Parathyroid adenoma (tissue), 2 donors: ENCODE measurements at regions not wholly inside any gene's neighbourhood (a gene's known extent, or its start where the extent isn't known, plus 50 kb on each side); places are given as distances from the start of the nearest gene placed in this dataset.

Experiments
- H2AFZ ChIP-seq: fragments of 300-600 bp; sonication (generic); one replicate; pipeline ENCODE4 v1.7.0; 2017; ENCODE audit warnings: antibody characterized with exemption, mild to moderate bottlenecking
- H3K27ac ChIP-seq: fragments of 300-600 bp; sonication (generic); one replicate; pipeline ENCODE4 v1.7.0; 2017
- H3K27me3 ChIP-seq: fragments of 300-600 bp; sonication (generic); one replicate; pipeline ENCODE4 v1.7.0; 2017; ENCODE audit warnings: low read length; ENCODE audit not compliant: control insufficient read depth, insufficient read depth
- H3K36me3 ChIP-seq: fragments of 300-600 bp; sonication (generic); one replicate; pipeline ENCODE4 v1.7.0; 2017; ENCODE audit warnings: low read length; ENCODE audit not compliant: control insufficient read depth, insufficient read depth
- H3K4me1 ChIP-seq: fragments of 300-600 bp; sonication (generic); one replicate; pipeline ENCODE4 v1.7.0; 2017; ENCODE audit warnings: control low read depth
- H3K4me2 ChIP-seq: fragments of 300-600 bp; sonication (generic); one replicate; pipeline ENCODE4 v1.7.0; 2017; ENCODE audit warnings: low read length
- H3K4me3 ChIP-seq: fragments of 300-600 bp; sonication (generic); one replicate; pipeline ENCODE4 v1.7.0; 2017; ENCODE audit warnings: low read depth, low read length
- H3K79me2 ChIP-seq: fragments of 300-600 bp; sonication (generic); one replicate; pipeline ENCODE4 v1.7.0; 2017; ENCODE audit warnings: control low read depth
- H3K9ac ChIP-seq: fragments of 300-600 bp; sonication (generic); one replicate; pipeline ENCODE4 v1.7.0; 2017; ENCODE audit warnings: mild to moderate bottlenecking
- H3K9me3 ChIP-seq: fragments of 300-600 bp; sonication (generic); one replicate; pipeline ENCODE4 v1.7.0; 2017; ENCODE audit warnings: low read length; ENCODE audit not compliant: control insufficient read depth
- TF ChIP-seq, protein P1 (sequence below): fragments of 300-600 bp; sonication (generic); IDR thresholded peaks from one replicate; pipeline ENCODE4 v1.7.0; 2017; ENCODE audit warnings: antibody characterized with exemption, mild to moderate bottlenecking
- donor health status: primary hyperparathyroidism.

- Histone ChIP-seq H2AFZ (no peak overlapping the region), H3K27me3 (no peaks in the 10 kb centered on the region), H3K9me3 (no peaks in the 10 kb centered on the region), H3K4me1 (no peaks in the 10 kb centered on the region), H3K4me3 (no peak overlapping the region), H3K79me2 (no peaks in the 10 kb centered on the region), H3K36me3 (no peaks in the 10 kb centered on the region), H3K4me2 (no peak overlapping the region), H3K27ac (no peak overlapping the region), H3K9ac (no peak overlapping the region)
- TF ChIP-seq, protein P1, sequence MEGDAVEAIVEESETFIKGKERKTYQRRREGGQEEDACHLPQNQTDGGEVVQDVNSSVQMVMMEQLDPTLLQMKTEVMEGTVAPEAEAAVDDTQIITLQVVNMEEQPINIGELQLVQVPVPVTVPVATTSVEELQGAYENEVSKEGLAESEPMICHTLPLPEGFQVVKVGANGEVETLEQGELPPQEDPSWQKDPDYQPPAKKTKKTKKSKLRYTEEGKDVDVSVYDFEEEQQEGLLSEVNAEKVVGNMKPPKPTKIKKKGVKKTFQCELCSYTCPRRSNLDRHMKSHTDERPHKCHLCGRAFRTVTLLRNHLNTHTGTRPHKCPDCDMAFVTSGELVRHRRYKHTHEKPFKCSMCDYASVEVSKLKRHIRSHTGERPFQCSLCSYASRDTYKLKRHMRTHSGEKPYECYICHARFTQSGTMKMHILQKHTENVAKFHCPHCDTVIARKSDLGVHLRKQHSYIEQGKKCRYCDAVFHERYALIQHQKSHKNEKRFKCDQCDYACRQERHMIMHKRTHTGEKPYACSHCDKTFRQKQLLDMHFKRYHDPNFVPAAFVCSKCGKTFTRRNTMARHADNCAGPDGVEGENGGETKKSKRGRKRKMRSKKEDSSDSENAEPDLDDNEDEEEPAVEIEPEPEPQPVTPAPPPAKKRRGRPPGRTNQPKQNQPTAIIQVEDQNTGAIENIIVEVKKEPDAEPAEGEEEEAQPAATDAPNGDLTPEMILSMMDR, result no peak
Measured at GRCh38 chr1:30140566-30140965, 582.8 kb downstream of the MATN1 start.

- Histone ChIP-seq H3K9ac (no peak overlapping the region), H3K4me2 (no peak overlapping the region), H3K27ac (no peak overlapping the region), H3K79me2 (no peaks in the 10 kb centered on the region), H3K4me3 (no peak overlapping the region), H3K9me3 (no peaks in the 10 kb centered on the region), H2AFZ (no peak overlapping the region), H3K27me3 (no peaks in the 10 kb centered on the region), H3K4me1 (no peaks in the 10 kb centered on the region), H3K36me3 (no peaks in the 10 kb centered on the region)
- TF ChIP-seq, protein P1, result no peak
Measured at GRCh38 chr1:30138891-30139290, 584.5 kb downstream of the MATN1 start.

DNA sequence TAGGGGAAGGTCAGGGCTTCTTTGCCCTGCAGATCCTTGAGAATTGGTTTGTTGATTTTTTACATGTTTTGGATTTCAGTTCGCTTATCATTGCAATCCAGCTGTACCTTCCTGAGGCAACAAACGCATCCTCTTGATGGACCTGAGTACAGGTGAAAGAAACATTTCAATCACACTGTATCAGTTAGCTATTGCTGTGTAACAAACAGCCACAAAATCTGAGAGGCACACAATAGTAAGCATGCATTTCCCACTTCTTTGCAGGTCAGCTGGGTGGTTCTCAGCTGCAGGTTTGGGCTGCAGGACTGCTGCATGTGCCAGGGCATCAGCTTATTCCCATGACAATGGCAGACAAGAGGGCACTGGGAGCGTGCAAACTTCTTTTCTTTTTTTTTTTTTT lies 586.4 kb downstream of the MATN1 start:
- no peak overlapping the region for H3K27ac ChIP-seq
- no peaks in the 10 kb centered on the region for H3K9me3 ChIP-seq
- H2AFZ ChIP-seq, result no peak overlapping the region
- no peaks in the 10 kb centered on the region for H3K36me3 ChIP-seq
- H3K27me3 ChIP-seq, result no peaks in the 10 kb centered on the region
- no peak overlapping the region for H3K4me3 ChIP-seq
- H3K79me2 ChIP-seq, result no peaks in the 10 kb centered on the region
- no peaks in the 10 kb centered on the region for H3K4me1 ChIP-seq
- TF ChIP-seq, protein P1, result no peak
- no peak overlapping the region for H3K4me2 ChIP-seq
- no peak overlapping the region for H3K9ac ChIP-seq

GRCh38 chr1:30135698-30136097 lies 587.7 kb downstream of the MATN1 start:
- TF ChIP-seq, protein P1, result no peak
- H3K4me1 ChIP-seq, result no peaks in the 10 kb centered on the region
- no peaks in the 10 kb centered on the region for H3K36me3 ChIP-seq
- no peak overlapping the region for H3K4me3 ChIP-seq
- H3K79me2 ChIP-seq, result no peaks in the 10 kb centered on the region
- no peak overlapping the region for H2AFZ ChIP-seq
- no peaks in the 10 kb centered on the region for H3K27me3 ChIP-seq
- H3K4me2 ChIP-seq, result no peak overlapping the region
- H3K27ac ChIP-seq, result no peak overlapping the region
- no peaks in the 10 kb centered on the region for H3K9me3 ChIP-seq
- H3K9ac ChIP-seq, result no peak overlapping the region

- H3K4me2 ChIP-seq, result no peak overlapping the region
- H2AFZ ChIP-seq, result no peak overlapping the region
- H3K79me2 ChIP-seq, result no peaks in the 10 kb centered on the region
- no peaks in the 10 kb centered on the region for H3K4me1 ChIP-seq
- H3K9me3 ChIP-seq, result no peaks in the 10 kb centered on the region
- no peak overlapping the region for H3K9ac ChIP-seq
- no peak overlapping the region for H3K27ac ChIP-seq
- no peak overlapping the region for H3K4me3 ChIP-seq
- TF ChIP-seq, protein P1, result no peak
- H3K36me3 ChIP-seq, result no peaks in the 10 kb centered on the region
- no peaks in the 10 kb centered on the region for H3K27me3 ChIP-seq
Measured at GRCh38 chr1:30134466-30135217, 588.7 kb downstream of the MATN1 start.
